Lower lobe of right lung (tissue), 2 donors: ENCODE measurements at regions not wholly inside any gene's neighbourhood (a gene's known extent, or its start where the extent isn't known, plus 50 kb on each side); places are given as distances from the start of the nearest gene placed in this dataset.
"Not testable (repeated sequence)": the region's sequence is repeated elsewhere in the genome, so short reads cannot be mapped to it uniquely, and the experiment has no call there.

ENCODE experiments used
- ATAC-seq, 2 donors: fragments of 200-7000 bp; cut with Tn5 transposase; one replicate each; pipeline ENCODE4 v1.9.1; 2020 to 2022; ENCODE audit warnings: mild to moderate bottlenecking in 2 of 2, moderate library complexity in 2 of 2
- DNase-seq: peaks from one replicate; pipeline ENCODE4 v3.0.0-alpha.2; 2020
- H3K27ac ChIP-seq: fragments of 200-600 bp; one replicate; pipeline ENCODE4 v1.8.0; 2022
- H3K27me3 ChIP-seq: fragments of 200-600 bp; one replicate; pipeline ENCODE4 v1.8.0; 2022; ENCODE audit warnings: low read depth
- H3K36me3 ChIP-seq: fragments of 200-600 bp; one replicate; pipeline ENCODE4 v1.8.0; 2022; ENCODE audit warnings: mild to moderate bottlenecking
- H3K4me1 ChIP-seq: fragments of 200-600 bp; one replicate; pipeline ENCODE4 v1.8.0; 2022
- H3K4me3 ChIP-seq: fragments of 200-600 bp; one replicate; pipeline ENCODE4 v1.8.0; 2022; ENCODE audit warnings: mild to moderate bottlenecking
- H3K9me3 ChIP-seq: fragments of 200-600 bp; one replicate; pipeline ENCODE4 v1.8.0; 2022
- CTCF ChIP-seq: fragments of 200-600 bp; IDR thresholded peaks from one replicate; pipeline ENCODE4 v1.8.0; 2022; ENCODE audit warnings: antibody characterized with exemption, mild to moderate bottlenecking
- intact Hi-C: fragments of 100-400 bp; cut with DNase I; formaldehyde crosslinking; loops from one replicate; pipeline ENCODE4 v1.11.0; 2022
- donor health status: DM: no; HTN: yes; CAD: no; lungs with severe emphysema.

GRCh38 chr2:142815375-142815774 lies 62.1 kb upstream of the KYNU start:
- ATAC-seq, result no peak
- no peak for DNase-seq
- Histone ChIP-seq H3K27me3 (no peaks in the 10 kb centered on the region), H3K9me3 (no peaks in the 10 kb centered on the region), H3K4me3 (no peak overlapping the region), H3K36me3 (no peaks in the 10 kb centered on the region), H3K27ac (no peak overlapping the region), H3K4me1 (no peaks in the 10 kb centered on the region)
- intact Hi-C loops, result no loop called here
- no peak for TF ChIP-seq CTCF

GRCh38 chr2:142813830-142814829 lies 63.3 kb upstream of the KYNU start:
- Histone ChIP-seq H3K27me3 (no peaks in the 10 kb centered on the region), H3K36me3 (no peaks in the 10 kb centered on the region), H3K9me3 (no peaks in the 10 kb centered on the region), H3K4me3 (no peak overlapping the region), H3K27ac (no peak overlapping the region), H3K4me1 (no peaks in the 10 kb centered on the region)
- DNase-seq (no peak), ATAC-seq (no peak)
- no peak for TF ChIP-seq CTCF
- intact Hi-C loops, result no loop called here

- H3K27me3 ChIP-seq, H3K36me3 ChIP-seq, H3K4me1 ChIP-seq, H3K9me3 ChIP-seq, H3K4me3 ChIP-seq, H3K27ac ChIP-seq, intact Hi-C loops, ATAC-seq, DNase-seq: not testable (repeated sequence)
Observed at GRCh38 chr2:142811644-142812043, 65.8 kb upstream of the KYNU start.

GRCh38 chr2:142805244-142805643 lies 72.2 kb upstream of the KYNU start:
- Histone ChIP-seq H3K36me3 (no peaks in the 10 kb centered on the region), H3K9me3 (no peaks in the 10 kb centered on the region), H3K27ac (no peak overlapping the region), H3K4me1 (no peaks in the 10 kb centered on the region), H3K4me3 (no peak overlapping the region), H3K27me3 (no peaks in the 10 kb centered on the region)
- DNase-seq (no peak), ATAC-seq (no peak)
- no peak for TF ChIP-seq CTCF
- intact Hi-C loops, result no loop called here

GRCh38 chr2:142803158-142803557 lies 74.3 kb upstream of the KYNU start:
- no peaks in the 10 kb centered on the region for H3K27me3 ChIP-seq
- no peak overlapping the region for H3K4me3 ChIP-seq
- ATAC-seq (no peak), DNase-seq (no peak)
- no peaks in the 10 kb centered on the region for H3K9me3 ChIP-seq
- H3K36me3 ChIP-seq, result no peaks in the 10 kb centered on the region
- no peak for TF ChIP-seq CTCF
- H3K4me1 ChIP-seq, result no peaks in the 10 kb centered on the region
- intact Hi-C loops, result no loop called here
- no peak overlapping the region for H3K27ac ChIP-seq

GRCh38 chr2:142796588-142796987 lies 80.9 kb upstream of the KYNU start:
- Histone ChIP-seq H3K27me3 (no peaks in the 10 kb centered on the region), H3K9me3 (no peaks in the 10 kb centered on the region), H3K4me1 (no peaks in the 10 kb centered on the region), H3K4me3 (no peak overlapping the region), H3K36me3 (no peaks in the 10 kb centered on the region), H3K27ac (no peak overlapping the region)
- no peak for DNase-seq
- TF ChIP-seq CTCF, result no peak
- intact Hi-C loops, result no loop called here
- no peak for ATAC-seq
